H1 (cell line): ENCODE measurements at regions not wholly inside any gene's neighbourhood (a gene's known extent, or its start where the extent isn't known, plus 50 kb on each side); places are given as distances from the start of the nearest gene placed in this dataset.

Source experiments
- CTCF ChIA-PET: fragments of 300-600 bp; sonication (Branson Sonifier 250); formaldehyde crosslinking; loops from one replicate; lab custom pipeline; 2021; ENCODE audit not compliant: partially characterized antibody; lab: Charles Lee
- POLR2A ChIA-PET: fragments of 300-600 bp; sonication (Branson Sonifier 250); formaldehyde crosslinking; loops from one replicate; lab custom pipeline; 2021; ENCODE audit warnings: inconsistent platforms; ENCODE audit not compliant: partially characterized antibody; lab: Charles Lee
- DNase-seq, 2 experiments: peaks; one replicate each; pipeline versions ENCODE4 v3.0.0 to v3.0.0-alpha.2; 2010 to 2022; ENCODE audit warnings: low spot score in 2 of 2, low read depth in 1 of 2, mixed read lengths in 1 of 2
- FAIRE-seq: peaks from 2 replicates; lab custom pipeline; 2011; peaks lifted over from hg19 to GRCh38; lab: Jason Lieb, UNC
- H2AFZ ChIP-seq: 2 replicates; pipeline ENCODE4 v1.8.1; 2012; ENCODE audit warnings: low read length, inconsistent platforms
- H2AK5ac ChIP-seq: 2 replicates; pipeline ENCODE4 v1.6.1; 2013; ENCODE audit warnings: low read depth, low read length
- H2BK120ac ChIP-seq: replicated peaks from 2 replicates; pipeline ENCODE3; 2013; ENCODE audit warnings: low read depth, low read length, inconsistent platforms
- H2BK12ac ChIP-seq: 2 replicates; pipeline ENCODE4 v1.6.1; 2013; ENCODE audit warnings: low read depth, low read length
- H2BK15ac ChIP-seq: 2 replicates; pipeline ENCODE4 v1.6.1; 2013; ENCODE audit warnings: low read length
- H2BK20ac ChIP-seq: 2 replicates; pipeline ENCODE4 v1.6.1; 2013; ENCODE audit warnings: low read length
- H2BK5ac ChIP-seq: 2 replicates; pipeline ENCODE4 v1.6.1; 2013; ENCODE audit warnings: low read depth, low read length
- H3K14ac ChIP-seq: 2 replicates; pipeline ENCODE4 v1.6.1; 2013; ENCODE audit warnings: inconsistent platforms; ENCODE audit not compliant: insufficient read length
- H3K18ac ChIP-seq: 2 replicates; pipeline ENCODE4 v1.6.1; 2013; ENCODE audit warnings: low read length; ENCODE audit errors: extremely low read depth
- H3K23ac ChIP-seq: 2 replicates; pipeline ENCODE4 v1.6.1; 2013; ENCODE audit warnings: inconsistent platforms; ENCODE audit not compliant: insufficient read length
- H3K23me2 ChIP-seq: 2 replicates; pipeline ENCODE4 v1.6.1; 2013; ENCODE audit warnings: low read depth, low read length
- H3K27ac ChIP-seq: 2 replicates; pipeline ENCODE4 v1.6.1; 2011; ENCODE audit warnings: low read depth, low read length, inconsistent platforms
- H3K27me3 ChIP-seq, 4 experiments: replicated peaks in 1 of 4; 1 replicate in 1 of 4; 2 replicates in 3 of 4; pipeline versions ENCODE4 v1.6.1 to v1.8.1; 2011 to 2013; ENCODE audit warnings: low read length in 3 of 4, mild to moderate bottlenecking in 3 of 4, inconsistent platforms in 2 of 4, mixed read lengths in 2 of 4, moderate library complexity in 1 of 4; ENCODE audit not compliant: control insufficient read depth in 3 of 4, insufficient read depth in 3 of 4; ENCODE audit errors: extremely low read depth in 1 of 4
- H3K36me3 ChIP-seq, 4 experiments: 2 replicates each; pipeline versions ENCODE4 v1.6.1 to v1.8.1; 2011 to 2013; ENCODE audit warnings: mild to moderate bottlenecking in 4 of 4, low read length in 3 of 4, moderate library complexity in 2 of 4, control low read depth in 1 of 4, inconsistent platforms in 1 of 4; ENCODE audit not compliant: insufficient read depth in 4 of 4, control insufficient read depth in 2 of 4
- H3K4ac ChIP-seq: replicated peaks from 2 replicates; pipeline ENCODE3; 2013; ENCODE audit warnings: low read length, low read depth, mixed read lengths, inconsistent platforms; ENCODE audit not compliant: insufficient read length
- H3K4me1 ChIP-seq, 4 experiments: replicated peaks in 1 of 4; 1 replicate in 1 of 4; 2 replicates in 3 of 4; pipeline versions ENCODE4 v1.6.1 to v1.8.1; 2011 to 2013; ENCODE audit warnings: low read length in 3 of 4, inconsistent platforms in 2 of 4, mixed read lengths in 1 of 4; ENCODE audit not compliant: insufficient read depth in 4 of 4, control insufficient read depth in 3 of 4
- H3K4me2 ChIP-seq, 2 experiments: 2 replicates each; pipeline versions ENCODE4 v1.6.1 to v1.8.1; 2011 to 2013; ENCODE audit warnings: low read depth in 2 of 2, low read length in 2 of 2, control low read depth in 1 of 2, inconsistent platforms in 1 of 2, mild to moderate bottlenecking in 1 of 2; ENCODE audit not compliant: insufficient read depth in 1 of 2
- H3K4me3 ChIP-seq, 4 experiments: fragments of 200-600, 300-600 bp in 1 of 4; sonication (generic), shearing (Covaris generic), sonication (Bioruptor Twin) in 1 of 4; 2 replicates each; pipeline versions ENCODE4 v1.5.1 to v1.8.1; 2011 to 2016; ENCODE audit warnings: low read length in 4 of 4, low read depth in 3 of 4, control low read depth in 2 of 4, inconsistent platforms in 2 of 4, mild to moderate bottlenecking in 2 of 4, mixed read lengths in 1 of 4, moderate library complexity in 1 of 4; ENCODE audit not compliant: insufficient read depth in 2 of 4; ENCODE audit errors: extremely low read depth in 1 of 4
- H3K56ac ChIP-seq: replicated peaks from 2 replicates; pipeline ENCODE3; 2013; ENCODE audit warnings: low read depth, mild to moderate bottlenecking, mixed read lengths, low read length, inconsistent platforms; ENCODE audit not compliant: insufficient read length
- H3K79me1 ChIP-seq: 2 replicates; pipeline ENCODE4 v1.6.1; 2013; ENCODE audit warnings: low read depth, low read length, control low read depth
- H3K79me2 ChIP-seq, 2 experiments: 2 replicates each; pipeline versions ENCODE4 v1.6.1 to v1.8.1; 2012 to 2013; ENCODE audit warnings: low read length in 2 of 2, mild to moderate bottlenecking in 2 of 2, inconsistent platforms in 1 of 2; ENCODE audit not compliant: insufficient read depth in 2 of 2, control insufficient read depth in 1 of 2
- H3K9ac ChIP-seq, 4 experiments: replicated peaks in 1 of 4; 1 replicate in 1 of 4; 2 replicates in 3 of 4; pipeline versions ENCODE4 v1.6.1 to v1.8.1; 2011 to 2013; ENCODE audit warnings: low read depth in 3 of 4, low read length in 3 of 4, control low read depth in 2 of 4, mild to moderate bottlenecking in 2 of 4, moderate library complexity in 2 of 4, inconsistent platforms in 1 of 4; ENCODE audit errors: extremely low read depth in 1 of 4
- H3K9me3 ChIP-seq, 2 experiments: 2 replicates each; pipeline versions ENCODE4 v1.6.1 to v1.8.1; 2012 to 2013; ENCODE audit warnings: mild to moderate bottlenecking in 2 of 2, moderate library complexity in 2 of 2, control low read depth in 1 of 2, inconsistent platforms in 1 of 2, low read depth in 1 of 2, low read length in 1 of 2, mixed read lengths in 1 of 2; ENCODE audit not compliant: insufficient read depth in 2 of 2
- H4K20me1 ChIP-seq, 2 experiments: replicated peaks in 1 of 2; 2 replicates each; pipeline versions ENCODE3 to v1.8.1; 2011 to 2013; ENCODE audit warnings: inconsistent platforms in 2 of 2, low read length in 2 of 2, mild to moderate bottlenecking in 1 of 2; ENCODE audit not compliant: insufficient read depth in 2 of 2, control insufficient read depth in 1 of 2
- H4K5ac ChIP-seq: 2 replicates; pipeline ENCODE4 v1.6.1; 2013; ENCODE audit warnings: low read length, low read depth, mixed read lengths, inconsistent platforms; ENCODE audit not compliant: insufficient read length
- H4K8ac ChIP-seq: 2 replicates; pipeline ENCODE4 v1.8.0; 2013; ENCODE audit warnings: mild to moderate bottlenecking, moderate library complexity, low read length, inconsistent platforms; ENCODE audit not compliant: insufficient read depth; ENCODE audit errors: extremely low read depth
- H4K91ac ChIP-seq: replicated peaks from 2 replicates; pipeline ENCODE3; 2013; ENCODE audit warnings: low read length, mixed read lengths, inconsistent platforms; ENCODE audit not compliant: insufficient read length
- CEBPB ChIP-seq: IDR thresholded peaks from 2 replicates; pipeline ENCODE4 v1.6.1; 2012; ENCODE audit warnings: low read depth, low read length
- HDAC2 ChIP-seq, 2 experiments: fragments of 300-600 bp in 1 of 2; sonication (generic) in 1 of 2; IDR thresholded peaks; 2 replicates each; pipeline ENCODE4 v1.6.1; 2011 to 2012; ENCODE audit warnings: low read depth in 2 of 2, low read length in 2 of 2, mild to moderate bottlenecking in 2 of 2, moderate library complexity in 2 of 2, borderline replicate concordance in 1 of 2, inconsistent platforms in 1 of 2
- JUND ChIP-seq: IDR thresholded peaks from 2 replicates; pipeline ENCODE4 v1.6.1; 2011; ENCODE audit warnings: mild to moderate bottlenecking, improper control_type of control experiment, low read length
- NANOG ChIP-seq: IDR thresholded peaks from 2 replicates; pipeline ENCODE4 v1.6.1; 2011; ENCODE audit warnings: low read length, low read depth, mild to moderate bottlenecking, inconsistent platforms; ENCODE audit not compliant: insufficient read depth, poor library complexity, severe bottlenecking
- POU5F1 ChIP-seq: IDR thresholded peaks from 2 replicates; pipeline ENCODE4 v1.6.1; 2011; ENCODE audit warnings: low read depth, mild to moderate bottlenecking, low read length, moderate library complexity
- SRF ChIP-seq: IDR thresholded peaks from 2 replicates; pipeline ENCODE4 v1.6.1; 2011; ENCODE audit warnings: mild to moderate bottlenecking, low read depth, low read length, moderate library complexity
- YY1 ChIP-seq: IDR thresholded peaks from 2 replicates; pipeline ENCODE4 v1.6.1; 2011; ENCODE audit warnings: low read depth, mild to moderate bottlenecking, low read length
- WGBS, 2 experiments: shearing (Covaris generic) in 1 of 2; methylation state at CpG; one replicate each; pipeline versions ENCODE4 v1.1.6 to v1.1.7; 2013 to 2015; ENCODE audit warnings: low lambda C conversion rate in 2 of 2, mixed read lengths in 2 of 2, inconsistent platforms in 1 of 2, low coverage in 1 of 2, missing lambda C conversion rate in 1 of 2; ENCODE audit not compliant: insufficient replicate concordance in 2 of 2, insufficient coverage in 1 of 2, insufficient read length in 1 of 2; ENCODE audit errors: extremely low coverage in 1 of 2, missing lambda C conversion rate in 1 of 2; 5-methylcytosine and 5-hydroxymethylcytosine counted together
- TF ChIP-seq, protein P1 (sequence below): IDR thresholded peaks from 2 replicates; pipeline ENCODE4 v1.6.1; 2012; ENCODE audit warnings: inconsistent platforms

DNA sequence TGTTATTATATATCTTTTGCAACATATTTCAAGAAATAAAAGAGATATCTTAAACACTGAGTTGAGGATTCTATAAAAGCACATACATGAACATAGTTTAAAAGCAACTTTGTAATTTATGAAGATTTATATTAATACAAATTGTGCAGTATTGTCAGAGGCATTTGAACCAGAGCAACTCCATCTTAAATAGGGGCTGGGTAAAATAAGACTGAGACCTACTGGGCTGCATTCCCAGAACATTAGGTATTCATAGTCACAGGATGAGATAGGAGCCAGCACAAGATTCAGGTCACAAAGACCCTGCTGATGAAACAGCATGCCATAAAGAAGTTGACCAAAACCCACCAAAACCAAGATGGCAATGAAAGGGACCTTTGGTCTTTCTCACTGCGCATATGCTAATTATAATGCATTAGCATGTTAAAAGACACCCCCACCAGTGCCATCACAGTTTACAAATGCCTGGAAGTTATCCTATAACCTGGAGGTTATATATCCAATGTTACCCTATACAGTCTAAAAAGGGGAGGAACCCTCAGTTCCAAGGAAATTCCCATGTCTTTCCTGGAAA is 320.2 kb downstream of the FAM170A start:
- peak; percentile 87 for FAIRE-seq

More for the DNA sequence above, 320.2 kb downstream of the FAM170A start:
- TF ChIP-seq HDAC2 (IDR thresholded peaks at IDR 0.05; ENCODE audit: borderline replicate concordance in 1 of 2, low read depth in 2 of 2, low read length in 2 of 2) (0 out of 4 replicates have a peak, but pooled peaks of 1 of the 2 experiments have one; percentile 7), POU5F1 (peak; percentile 73; the same call in 1 of the 2 replicates), NANOG (peak; percentile 10), SRF (no peak), YY1 (peak; percentile 74), JUND (0 out of 2 replicates have a peak, but pooled peaks have one; percentile 14), CEBPB (peak; percentile 56)
- TF ChIP-seq, protein P1, sequence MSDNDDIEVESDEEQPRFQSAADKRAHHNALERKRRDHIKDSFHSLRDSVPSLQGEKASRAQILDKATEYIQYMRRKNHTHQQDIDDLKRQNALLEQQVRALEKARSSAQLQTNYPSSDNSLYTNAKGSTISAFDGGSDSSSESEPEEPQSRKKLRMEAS, result no peak
- Histone ChIP-seq H2AFZ (no peak overlapping the region), H3K36me3 (no peaks in the 10 kb centered on the region), H3K56ac (no peak overlapping the region), H2BK15ac (no peak overlapping the region), H3K4ac (no peak overlapping the region), H4K5ac (no peak overlapping the region), H3K9ac (no peak overlapping the region), H3K9me3 (no peaks in the 10 kb centered on the region), H3K23me2 (no peaks in the 10 kb centered on the region), H2AK5ac (no peak overlapping the region), H3K79me2 (no peaks in the 10 kb centered on the region), H4K91ac (no peak overlapping the region), H3K14ac (no peak overlapping the region), H3K18ac (no peak overlapping the region), H3K4me1 (peaks cover 2 to 12% (median 6%) of the 10 kb centered on the region in 4 experiments; a peak in 2 of 7 replicates), H3K4me2 (no peak overlapping the region), H2BK120ac (no peak overlapping the region), H3K4me3 (no peak overlapping the region), H3K79me1 (no peaks in the 10 kb centered on the region), H3K27me3 (no peaks in the 10 kb centered on the region), H4K20me1 (no peaks in the 10 kb centered on the region), H2BK20ac (no peak overlapping the region), H2BK12ac (no peak overlapping the region), H4K8ac (no peak overlapping the region), H2BK5ac (no peak overlapping the region), H3K27ac (no peak overlapping the region), H3K23ac (no peak overlapping the region)
- DNase-seq, result no peak
- ChIA-PET POLR2A (no interaction called here), CTCF (no interaction called here)
- 47% methylated on average over 1 of the region's 1 CpG; no CpG with 5 or more reads in 1 of the 2 experiments for WGBS, 2 experiments
